ENCODE measurements at regions not wholly inside any gene's neighbourhood (a gene's known extent, or its start where the extent isn't known, plus 50 kb on each side); places are given as distances from the start of the nearest gene placed in this dataset.

DNA sequence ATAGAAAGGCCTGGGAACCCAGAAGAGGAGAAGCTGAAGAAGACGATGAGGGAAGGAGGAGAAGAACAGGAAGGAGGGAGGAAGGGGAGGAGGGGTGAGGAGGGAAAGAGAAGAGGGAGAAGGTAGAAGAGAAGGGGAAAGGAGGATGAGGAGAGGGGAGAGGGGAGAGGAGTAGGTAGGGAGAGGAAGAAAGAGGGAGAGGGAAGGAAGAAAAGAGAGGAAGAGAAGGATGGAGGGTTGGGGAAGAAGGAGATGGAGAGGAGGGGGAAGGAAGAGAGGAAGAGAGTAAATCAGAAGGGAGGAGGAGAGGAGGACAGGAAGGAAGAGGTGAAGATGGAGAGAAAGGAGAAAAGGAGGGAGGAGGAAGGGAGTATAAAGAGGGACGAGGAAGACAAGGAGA is 109.6 kb upstream of the IRX6 start:
- DNase-seq (ENCODE audit: low spot score in 2 of 2): no peak
- Histone ChIP-seq H3K4me3 (no peak overlapping the region), H3K27me3 (no peaks in the 10 kb centered on the region), H3K36me3 (no peaks in the 10 kb centered on the region), H3K27ac (no peak overlapping the region), H3K4me1 (no peaks in the 10 kb centered on the region), H3K9me3 (no peaks in the 10 kb centered on the region)
- TF ChIP-seq, protein P1, sequence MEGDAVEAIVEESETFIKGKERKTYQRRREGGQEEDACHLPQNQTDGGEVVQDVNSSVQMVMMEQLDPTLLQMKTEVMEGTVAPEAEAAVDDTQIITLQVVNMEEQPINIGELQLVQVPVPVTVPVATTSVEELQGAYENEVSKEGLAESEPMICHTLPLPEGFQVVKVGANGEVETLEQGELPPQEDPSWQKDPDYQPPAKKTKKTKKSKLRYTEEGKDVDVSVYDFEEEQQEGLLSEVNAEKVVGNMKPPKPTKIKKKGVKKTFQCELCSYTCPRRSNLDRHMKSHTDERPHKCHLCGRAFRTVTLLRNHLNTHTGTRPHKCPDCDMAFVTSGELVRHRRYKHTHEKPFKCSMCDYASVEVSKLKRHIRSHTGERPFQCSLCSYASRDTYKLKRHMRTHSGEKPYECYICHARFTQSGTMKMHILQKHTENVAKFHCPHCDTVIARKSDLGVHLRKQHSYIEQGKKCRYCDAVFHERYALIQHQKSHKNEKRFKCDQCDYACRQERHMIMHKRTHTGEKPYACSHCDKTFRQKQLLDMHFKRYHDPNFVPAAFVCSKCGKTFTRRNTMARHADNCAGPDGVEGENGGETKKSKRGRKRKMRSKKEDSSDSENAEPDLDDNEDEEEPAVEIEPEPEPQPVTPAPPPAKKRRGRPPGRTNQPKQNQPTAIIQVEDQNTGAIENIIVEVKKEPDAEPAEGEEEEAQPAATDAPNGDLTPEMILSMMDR (IDR thresholded peaks at IDR 0.05): no peak
- no peak for TF ChIP-seq POLR2A (IDR thresholded peaks at IDR 0.05)
- no peak for TF ChIP-seq EP300 (IDR thresholded peaks at IDR 0.05)
- TF ChIP-seq POLR2AphosphoS5 (IDR thresholded peaks at IDR 0.05): no peak
- WGBS: 16% methylated on average over 2 of the region's 2 CpGs

GRCh38 chr16:55214974-55215494 is 109.0 kb upstream of the IRX6 start:
- Histone ChIP-seq H3K4me3 (no peak overlapping the region), H3K9me3 (no peaks in the 10 kb centered on the region), H3K27me3 (no peaks in the 10 kb centered on the region), H3K27ac (no peak overlapping the region), H3K36me3 (no peaks in the 10 kb centered on the region), H3K4me1 (no peaks in the 10 kb centered on the region)
- TF ChIP-seq, protein P1 (IDR thresholded peaks at IDR 0.05): no peak
- no peak for TF ChIP-seq POLR2A (IDR thresholded peaks at IDR 0.05)
- TF ChIP-seq POLR2AphosphoS5 (IDR thresholded peaks at IDR 0.05): no peak
- no peak for TF ChIP-seq EP300 (IDR thresholded peaks at IDR 0.05)
- 68% methylated on average over 5 of the region's 5 CpGs for WGBS
- DNase-seq (ENCODE audit: low spot score in 2 of 2): no peak

- no peak for DNase-seq (ENCODE audit: low spot score in 2 of 2)
- WGBS: 53% methylated on average over 2 of the region's 2 CpGs
- no peaks in the 10 kb centered on the region for H3K36me3 ChIP-seq
- no peaks in the 10 kb centered on the region for H3K27me3 ChIP-seq
- no peak for TF ChIP-seq POLR2AphosphoS5 (IDR thresholded peaks at IDR 0.05)
- no peak overlapping the region for H3K4me3 ChIP-seq
- no peaks in the 10 kb centered on the region for H3K4me1 ChIP-seq
- no peaks in the 10 kb centered on the region for H3K9me3 ChIP-seq
- H3K27ac ChIP-seq: no peak overlapping the region
These were observed 106.6 kb upstream of the IRX6 start for GRCh38 chr16:55217392-55217791.

GRCh38 chr16:55221836-55222235 is 102.2 kb upstream of the IRX6 start:
- Histone ChIP-seq H3K27ac (no peak overlapping the region), H3K27me3 (no peaks in the 10 kb centered on the region), H3K4me1 (no peaks in the 10 kb centered on the region), H3K9me3 (no peaks in the 10 kb centered on the region), H3K4me3 (no peak overlapping the region), H3K36me3 (no peaks in the 10 kb centered on the region)
- TF ChIP-seq POLR2AphosphoS5 (IDR thresholded peaks at IDR 0.05) (no peak), POLR2A (IDR thresholded peaks at IDR 0.05) (no peak), EP300 (IDR thresholded peaks at IDR 0.05) (no peak)
- TF ChIP-seq, protein P1 (IDR thresholded peaks at IDR 0.05): no peak
- DNase-seq (ENCODE audit: low spot score in 2 of 2): no peak
- WGBS: 88% methylated on average over 3 of the region's 3 CpGs

DNA sequence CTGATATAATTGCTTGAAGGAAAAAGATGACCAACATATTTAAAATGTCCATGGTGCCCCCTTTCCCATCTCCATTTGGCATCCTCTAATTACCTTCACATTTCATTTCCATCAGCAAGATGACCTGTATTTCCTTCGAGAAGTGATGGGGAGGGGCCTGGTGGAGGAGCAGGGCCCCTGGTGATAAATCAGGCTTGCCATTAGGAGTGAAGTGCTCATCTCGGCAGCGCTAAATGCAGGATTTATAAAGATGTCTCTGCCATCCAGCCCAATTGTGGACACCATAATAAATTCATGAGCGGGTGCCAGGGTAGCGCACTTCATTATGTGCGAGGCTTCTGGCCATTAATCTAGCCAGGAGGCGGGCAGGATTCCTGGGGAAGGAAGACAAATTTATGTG is 101.5 kb upstream of the IRX6 start:
- H3K4me3 ChIP-seq: no peak overlapping the region
- no peaks in the 10 kb centered on the region for H3K27me3 ChIP-seq
- no peaks in the 10 kb centered on the region for H3K9me3 ChIP-seq
- TF ChIP-seq EP300 (IDR thresholded peaks at IDR 0.05): no peak
- TF ChIP-seq POLR2A (IDR thresholded peaks at IDR 0.05): no peak
- TF ChIP-seq, protein P1 (IDR thresholded peaks at IDR 0.05): no peak
- no peak for TF ChIP-seq POLR2AphosphoS5 (IDR thresholded peaks at IDR 0.05)
- no peaks in the 10 kb centered on the region for H3K36me3 ChIP-seq
- no peak for DNase-seq (ENCODE audit: low spot score in 2 of 2)
- no peaks in the 10 kb centered on the region for H3K4me1 ChIP-seq
- no peak overlapping the region for H3K27ac ChIP-seq
- 51% methylated on average over 7 of the region's 7 CpGs for WGBS

DNA sequence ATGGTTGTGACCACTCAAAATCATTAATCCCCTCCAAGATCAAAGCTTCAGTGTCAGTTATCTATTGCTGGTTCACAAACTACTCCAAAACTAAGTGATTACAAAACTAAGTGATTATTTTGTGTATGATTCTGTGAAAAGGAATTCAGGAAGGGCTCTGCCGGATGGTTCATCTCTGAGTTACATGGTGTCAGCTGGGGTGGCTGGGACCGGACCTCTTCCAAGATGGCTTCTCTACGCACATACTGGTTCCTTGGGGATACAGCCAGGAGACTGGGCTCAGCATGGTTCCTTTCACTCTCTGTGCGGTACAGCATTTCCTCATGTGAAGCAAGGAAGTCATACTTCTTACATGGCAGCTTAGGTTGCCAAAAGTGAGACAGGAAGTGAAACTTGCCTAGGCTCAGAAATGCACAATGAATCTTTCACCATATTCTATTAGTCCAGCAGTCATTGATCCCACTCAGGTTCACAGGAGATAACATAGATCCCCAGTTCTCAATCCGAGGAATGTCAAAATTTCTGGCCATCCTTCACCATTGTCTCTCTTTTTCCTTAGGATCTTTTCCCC is 97.9 kb upstream of the IRX6 start:
- DNase-seq (ENCODE audit: low spot score in 2 of 2): no peak
- 74% methylated on average over 5 of the region's 5 CpGs for WGBS
- TF ChIP-seq, protein P1 (IDR thresholded peaks at IDR 0.05): no peak
- no peak for TF ChIP-seq EP300 (IDR thresholded peaks at IDR 0.05)
- TF ChIP-seq POLR2A (IDR thresholded peaks at IDR 0.05): no peak
- TF ChIP-seq POLR2AphosphoS5 (IDR thresholded peaks at IDR 0.05): no peak
- Histone ChIP-seq H3K9me3 (no peaks in the 10 kb centered on the region), H3K36me3 (no peaks in the 10 kb centered on the region), H3K4me3 (no peak overlapping the region), H3K4me1 (no peaks in the 10 kb centered on the region), H3K27ac (no peak overlapping the region), H3K27me3 (no peaks in the 10 kb centered on the region)
